Right atrium auricular region (tissue), 2 donors: ENCODE measurements at regions not wholly inside any gene's neighbourhood (a gene's known extent, or its start where the extent isn't known, plus 50 kb on each side); places are given as distances from the start of the nearest gene placed in this dataset.

ENCODE experiments used
- DNase-seq: peaks from one replicate; pipeline ENCODE4 v3.0.0-alpha.2; 2019; ENCODE audit warnings: low spot score
- H3K27ac ChIP-seq, 2 donors: fragments of 200-600 bp; sonication (generic); 1 replicate in 1 of 2; 2 replicates in 1 of 2; pipeline ENCODE4 v1.5.1; 2016 to 2019
- H3K27me3 ChIP-seq, 2 donors: fragments of 200-600 bp; sonication (generic); one replicate each; pipeline versions ENCODE4 v1.5.1 to v1.6.0; 2017 to 2019
- H3K36me3 ChIP-seq: fragments of 200-600 bp; sonication (generic); one replicate; pipeline ENCODE4 v1.5.1; 2016
- H3K4me1 ChIP-seq, 2 donors: fragments of 200-600 bp; sonication (generic); one replicate each; pipeline versions ENCODE4 v1.5.1 to v1.6.0; 2017 to 2019
- H3K4me3 ChIP-seq, 2 donors: fragments of 200-600 bp; sonication (generic); 1 replicate in 1 of 2; 2 replicates in 1 of 2; pipeline ENCODE4 v1.5.1; 2017 to 2019; ENCODE audit warnings: mild to moderate bottlenecking in 1 of 2, moderate library complexity in 1 of 2
- H3K9me3 ChIP-seq, 2 donors: fragments of 200-600 bp; sonication (generic); one replicate each; pipeline ENCODE4 v1.5.1; 2019
- TF ChIP-seq, protein P1 (sequence below), 2 donors: fragments of 200-600 bp; sonication (generic); IDR thresholded peaks; one replicate each; pipeline ENCODE4 v1.5.1; 2019; ENCODE audit warnings: antibody characterized with exemption in 2 of 2

DNA sequence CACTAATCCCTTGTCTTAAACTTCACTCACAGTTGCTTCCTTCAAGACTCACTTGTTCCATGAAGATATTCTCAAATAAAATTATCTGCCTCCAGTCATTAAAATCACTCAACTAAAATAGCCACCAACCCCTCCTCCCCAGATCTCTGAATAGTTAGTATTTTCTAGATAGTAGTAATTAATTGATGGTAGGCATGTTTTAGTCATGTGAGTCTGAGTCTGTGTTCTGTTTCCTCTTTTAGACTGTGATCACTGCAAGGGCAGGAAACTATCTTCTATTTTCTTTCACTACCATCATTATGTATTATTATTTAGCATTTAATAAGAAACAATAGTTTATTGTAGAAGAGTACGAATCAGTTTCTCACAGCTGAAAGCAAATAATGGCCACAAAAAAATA, 1080.5 kb downstream of the IGSF11 start:
- H3K4me3 ChIP-seq, result no peak overlapping the region
- H3K4me1 ChIP-seq, result no peaks in the 10 kb centered on the region
- no peak overlapping the region for H3K27ac ChIP-seq
- no peak for DNase-seq
- TF ChIP-seq, protein P1, sequence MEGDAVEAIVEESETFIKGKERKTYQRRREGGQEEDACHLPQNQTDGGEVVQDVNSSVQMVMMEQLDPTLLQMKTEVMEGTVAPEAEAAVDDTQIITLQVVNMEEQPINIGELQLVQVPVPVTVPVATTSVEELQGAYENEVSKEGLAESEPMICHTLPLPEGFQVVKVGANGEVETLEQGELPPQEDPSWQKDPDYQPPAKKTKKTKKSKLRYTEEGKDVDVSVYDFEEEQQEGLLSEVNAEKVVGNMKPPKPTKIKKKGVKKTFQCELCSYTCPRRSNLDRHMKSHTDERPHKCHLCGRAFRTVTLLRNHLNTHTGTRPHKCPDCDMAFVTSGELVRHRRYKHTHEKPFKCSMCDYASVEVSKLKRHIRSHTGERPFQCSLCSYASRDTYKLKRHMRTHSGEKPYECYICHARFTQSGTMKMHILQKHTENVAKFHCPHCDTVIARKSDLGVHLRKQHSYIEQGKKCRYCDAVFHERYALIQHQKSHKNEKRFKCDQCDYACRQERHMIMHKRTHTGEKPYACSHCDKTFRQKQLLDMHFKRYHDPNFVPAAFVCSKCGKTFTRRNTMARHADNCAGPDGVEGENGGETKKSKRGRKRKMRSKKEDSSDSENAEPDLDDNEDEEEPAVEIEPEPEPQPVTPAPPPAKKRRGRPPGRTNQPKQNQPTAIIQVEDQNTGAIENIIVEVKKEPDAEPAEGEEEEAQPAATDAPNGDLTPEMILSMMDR (IDR thresholded peaks at IDR 0.05), result no peak
- H3K9me3 ChIP-seq, result peaks cover 0 to 4% of the 10 kb centered on the region in 2 donors
- H3K27me3 ChIP-seq, result no peaks in the 10 kb centered on the region
- H3K36me3 ChIP-seq, result no peaks in the 10 kb centered on the region

DNA sequence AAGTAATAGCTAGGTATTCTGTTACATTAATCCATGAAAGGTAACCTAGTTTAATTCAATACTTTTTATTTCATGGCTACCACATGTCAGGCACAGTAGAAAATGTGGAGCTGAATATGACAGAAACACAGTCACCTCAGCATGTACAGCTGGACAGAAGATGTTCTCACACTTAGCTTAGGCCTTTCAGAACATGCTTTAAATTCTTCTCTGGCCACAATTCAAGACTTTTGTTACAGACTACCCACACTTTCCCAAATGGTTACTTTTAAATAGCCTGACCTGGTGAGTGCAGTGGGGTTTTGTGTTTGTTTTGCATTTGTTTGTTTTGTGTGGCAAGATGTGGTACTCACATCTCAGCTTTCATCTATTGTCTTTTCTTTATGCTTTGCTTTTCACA, 1079.5 kb downstream of the IGSF11 start:
- TF ChIP-seq, protein P1 (IDR thresholded peaks at IDR 0.05), result no peak
- H3K4me3 ChIP-seq, result no peak overlapping the region
- DNase-seq, result no peak
- no peak overlapping the region for H3K27ac ChIP-seq
- H3K36me3 ChIP-seq, result no peaks in the 10 kb centered on the region
- no peaks in the 10 kb centered on the region for H3K9me3 ChIP-seq
- no peaks in the 10 kb centered on the region for H3K27me3 ChIP-seq
- H3K4me1 ChIP-seq, result no peaks in the 10 kb centered on the region

DNA sequence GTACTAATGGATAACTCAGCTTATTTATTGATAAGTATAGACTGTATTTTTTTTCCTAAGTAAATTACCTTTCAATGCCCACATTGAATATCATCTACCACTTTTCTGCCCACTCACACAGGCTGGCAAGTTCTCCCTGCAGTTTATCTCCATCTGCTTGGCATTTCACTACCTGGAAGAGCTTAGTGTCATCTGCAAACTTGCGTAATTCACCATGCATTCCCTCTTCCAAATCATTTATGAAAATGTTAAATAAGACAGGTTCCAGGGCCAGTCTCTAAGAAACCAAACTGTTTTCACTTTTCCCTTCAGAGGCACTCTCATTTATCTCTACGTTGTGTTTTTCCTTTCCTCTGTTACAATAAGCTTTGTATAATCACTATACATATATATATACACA, 1076.6 kb downstream of the IGSF11 start:
- no peaks in the 10 kb centered on the region for H3K27me3 ChIP-seq
- H3K36me3 ChIP-seq, result no peaks in the 10 kb centered on the region
- no peaks in the 10 kb centered on the region for H3K4me1 ChIP-seq
- no peak for DNase-seq
- TF ChIP-seq, protein P1 (IDR thresholded peaks at IDR 0.05), result no peak
- no peak overlapping the region for H3K27ac ChIP-seq
- H3K4me3 ChIP-seq, result no peak overlapping the region
- H3K9me3 ChIP-seq, result no peaks in the 10 kb centered on the region

DNA sequence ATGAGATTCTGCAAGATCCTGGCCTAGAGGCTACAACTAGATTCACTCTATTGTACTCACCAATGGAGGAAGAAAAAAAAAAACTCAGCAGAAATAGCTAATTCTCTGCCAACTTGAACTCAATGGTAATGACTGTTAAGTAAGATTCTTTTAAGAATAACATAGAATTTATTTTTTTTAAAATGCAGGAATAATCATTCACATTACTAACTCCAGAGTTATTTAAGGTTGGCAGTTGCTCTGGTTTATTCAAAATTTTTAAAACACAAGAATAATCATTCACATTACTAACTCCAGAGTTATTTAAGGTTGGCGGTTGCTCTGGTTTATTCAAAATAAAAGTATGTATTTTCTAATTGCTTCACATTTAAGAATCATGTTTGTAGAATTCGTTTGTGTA, 1071.9 kb downstream of the IGSF11 start:
- Histone ChIP-seq H3K27ac (no peak overlapping the region), H3K36me3 (no peaks in the 10 kb centered on the region), H3K4me1 (no peaks in the 10 kb centered on the region), H3K27me3 (no peaks in the 10 kb centered on the region), H3K4me3 (no peak overlapping the region), H3K9me3 (no peaks in the 10 kb centered on the region)
- DNase-seq, result no peak
- TF ChIP-seq, protein P1 (IDR thresholded peaks at IDR 0.05), result no peak

DNA sequence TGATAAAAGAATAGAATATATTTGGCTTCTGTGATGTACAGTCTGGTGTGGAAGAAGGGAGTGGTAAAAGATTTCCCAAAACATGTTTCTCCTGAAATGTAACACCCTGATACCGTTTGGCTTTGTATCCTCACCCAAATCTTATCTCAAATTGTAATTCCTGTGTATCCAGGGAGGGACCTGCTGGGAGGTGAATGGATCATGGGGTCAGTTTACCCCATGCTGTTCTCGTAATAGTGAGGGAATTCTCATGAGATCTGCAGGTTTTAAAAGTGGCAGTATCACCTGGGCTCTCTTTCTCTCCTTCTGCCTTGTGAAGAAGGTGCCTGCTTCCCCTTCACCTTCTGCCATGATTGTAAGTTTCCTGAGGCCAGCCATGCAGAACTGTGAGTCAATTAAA, 1070.8 kb downstream of the IGSF11 start:
- Histone ChIP-seq H3K4me1 (no peaks in the 10 kb centered on the region), H3K36me3 (no peaks in the 10 kb centered on the region), H3K27ac (no peak overlapping the region), H3K4me3 (no peak overlapping the region), H3K27me3 (no peaks in the 10 kb centered on the region), H3K9me3 (no peaks in the 10 kb centered on the region)
- TF ChIP-seq, protein P1 (IDR thresholded peaks at IDR 0.05), result no peak
- DNase-seq, result no peak

- TF ChIP-seq, protein P1 (IDR thresholded peaks at IDR 0.05), result no peak
- H3K36me3 ChIP-seq, result no peaks in the 10 kb centered on the region
- H3K27me3 ChIP-seq, result no peaks in the 10 kb centered on the region
- DNase-seq, result no peak
- H3K4me1 ChIP-seq, result no peaks in the 10 kb centered on the region
- H3K27ac ChIP-seq, result no peak overlapping the region
- H3K9me3 ChIP-seq, result no peaks in the 10 kb centered on the region
- H3K4me3 ChIP-seq, result no peak overlapping the region
Measured at GRCh38 chr3:117964814-117965213, 1069.8 kb downstream of the IGSF11 start.
